Upper lobe of left lung (tissue), 6 donors: ENCODE measurements at regions not wholly inside any gene's neighbourhood (a gene's known extent, or its start where the extent isn't known, plus 50 kb on each side); places are given as distances from the start of the nearest gene placed in this dataset.

ENCODE experiments used
- ATAC-seq, 2 donors: fragments of 200-7000 bp; cut with Tn5 transposase; one replicate each; pipeline ENCODE4 v1.9.1; 2022; ENCODE audit warnings: mild to moderate bottlenecking in 2 of 2, moderate library complexity in 2 of 2; ENCODE audit not compliant: low FRiP score in 2 of 2
- DNase-seq, 2 donors: peaks; one replicate each; pipeline ENCODE4 v3.0.0-alpha.2; 2019 to 2020
- H3K27ac ChIP-seq, 4 donors: fragments of 200-600 bp; sonication (generic); one replicate each; pipeline ENCODE4 v1.5.1; 2016 to 2019
- H3K27me3 ChIP-seq, 4 donors: fragments of 200-600 bp; sonication (generic); one replicate each; pipeline ENCODE4 v1.5.1; 2017 to 2019
- H3K36me3 ChIP-seq, 4 donors: fragments of 200-600 bp; sonication (generic); one replicate each; pipeline ENCODE4 v1.5.1; 2016 to 2019
- H3K4me1 ChIP-seq, 4 donors: fragments of 200-600 bp; sonication (generic); one replicate each; pipeline ENCODE4 v1.5.1; 2018 to 2019
- H3K4me3 ChIP-seq, 4 donors: fragments of 200-600 bp; sonication (generic); one replicate each; pipeline ENCODE4 v1.5.1; 2017 to 2019; ENCODE audit warnings: mild to moderate bottlenecking in 2 of 4, moderate library complexity in 1 of 4
- H3K9me3 ChIP-seq, 4 donors: fragments of 200-600 bp; sonication (generic); one replicate each; pipeline ENCODE4 v1.5.1; 2018 to 2019
- EP300 ChIP-seq, 4 donors: sonication (generic); formaldehyde crosslinking; IDR thresholded peaks; one replicate each; pipeline ENCODE4 v1.5.1; 2017; ENCODE audit warnings: antibody characterized with exemption in 4 of 4, control low read depth in 2 of 4
- POLR2A ChIP-seq, 4 donors: fragments of 450-650 bp; IDR thresholded peaks; one replicate each; pipeline ENCODE4 v1.5.1; 2016 to 2017; ENCODE audit warnings: antibody characterized with exemption in 4 of 4, mild to moderate bottlenecking in 2 of 4
- POLR2AphosphoS5 ChIP-seq, 2 donors: sonication (generic); formaldehyde crosslinking; IDR thresholded peaks; one replicate each; pipeline ENCODE4 v1.5.1; 2017; ENCODE audit warnings: antibody characterized with exemption in 2 of 2
- WGBS, 2 donors: methylation state at CpG; one replicate each; pipeline ENCODE4 v1.1.5; 2017 to 2018; 5-methylcytosine and 5-hydroxymethylcytosine counted together
- TF ChIP-seq, protein P1 (sequence below), 6 experiments: fragments of 450-650 bp in 4 of 6; fragments of 200-600 bp in 2 of 6; sonication (generic) in 2 of 6; IDR thresholded peaks; one replicate each; pipeline ENCODE4 v1.5.1; 2016 to 2019; ENCODE audit warnings: antibody characterized with exemption in 6 of 6
- donor health status: DM: no; HTN: no; CAD: no; lungs with moderate emphysema.
- donor health status: DM: no; HTN: yes; CAD: no; lungs with severe emphysema.

DNA sequence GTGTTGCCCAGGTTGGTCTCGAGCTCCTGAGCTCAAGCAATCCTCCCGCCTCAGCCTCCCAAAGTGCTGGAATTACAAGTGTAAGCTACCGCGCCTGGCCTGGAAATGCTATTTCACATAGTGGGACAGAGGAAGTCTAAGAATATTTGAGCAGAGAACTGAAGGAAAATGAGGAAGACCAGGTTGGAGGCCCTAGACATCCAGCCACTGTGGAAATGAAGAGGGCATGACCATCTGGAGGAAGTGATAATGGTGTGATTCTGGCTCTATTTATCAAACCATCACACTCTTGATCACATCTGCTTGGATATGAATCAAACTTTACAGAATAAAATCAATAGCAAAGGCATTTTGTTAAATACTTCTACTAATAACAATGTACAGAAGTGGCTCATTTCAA is 65.9 kb upstream of the ARHGEF3 start:
- DNase-seq (no peak), ATAC-seq (no peak)
- no peaks in the 10 kb centered on the region for H3K9me3 ChIP-seq
- no peak overlapping the region for H3K4me3 ChIP-seq
- H3K27me3 ChIP-seq, result no peaks in the 10 kb centered on the region
- no peaks in the 10 kb centered on the region for H3K36me3 ChIP-seq
- 68 to 81% methylated on average over 4 of the region's 4 CpGs for WGBS, 2 donors
- H3K27ac ChIP-seq, result no peak overlapping the region
- no peak for TF ChIP-seq POLR2AphosphoS5 (IDR thresholded peaks at IDR 0.05)
- TF ChIP-seq, protein P1, sequence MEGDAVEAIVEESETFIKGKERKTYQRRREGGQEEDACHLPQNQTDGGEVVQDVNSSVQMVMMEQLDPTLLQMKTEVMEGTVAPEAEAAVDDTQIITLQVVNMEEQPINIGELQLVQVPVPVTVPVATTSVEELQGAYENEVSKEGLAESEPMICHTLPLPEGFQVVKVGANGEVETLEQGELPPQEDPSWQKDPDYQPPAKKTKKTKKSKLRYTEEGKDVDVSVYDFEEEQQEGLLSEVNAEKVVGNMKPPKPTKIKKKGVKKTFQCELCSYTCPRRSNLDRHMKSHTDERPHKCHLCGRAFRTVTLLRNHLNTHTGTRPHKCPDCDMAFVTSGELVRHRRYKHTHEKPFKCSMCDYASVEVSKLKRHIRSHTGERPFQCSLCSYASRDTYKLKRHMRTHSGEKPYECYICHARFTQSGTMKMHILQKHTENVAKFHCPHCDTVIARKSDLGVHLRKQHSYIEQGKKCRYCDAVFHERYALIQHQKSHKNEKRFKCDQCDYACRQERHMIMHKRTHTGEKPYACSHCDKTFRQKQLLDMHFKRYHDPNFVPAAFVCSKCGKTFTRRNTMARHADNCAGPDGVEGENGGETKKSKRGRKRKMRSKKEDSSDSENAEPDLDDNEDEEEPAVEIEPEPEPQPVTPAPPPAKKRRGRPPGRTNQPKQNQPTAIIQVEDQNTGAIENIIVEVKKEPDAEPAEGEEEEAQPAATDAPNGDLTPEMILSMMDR (IDR thresholded peaks at IDR 0.05), result no peak
- no peak for TF ChIP-seq EP300 (IDR thresholded peaks at IDR 0.05)
- TF ChIP-seq POLR2A (IDR thresholded peaks at IDR 0.05), result no peak
- H3K4me1 ChIP-seq, result peaks cover 0 to 1% (median 0%) of the 10 kb centered on the region in 4 donors

DNA sequence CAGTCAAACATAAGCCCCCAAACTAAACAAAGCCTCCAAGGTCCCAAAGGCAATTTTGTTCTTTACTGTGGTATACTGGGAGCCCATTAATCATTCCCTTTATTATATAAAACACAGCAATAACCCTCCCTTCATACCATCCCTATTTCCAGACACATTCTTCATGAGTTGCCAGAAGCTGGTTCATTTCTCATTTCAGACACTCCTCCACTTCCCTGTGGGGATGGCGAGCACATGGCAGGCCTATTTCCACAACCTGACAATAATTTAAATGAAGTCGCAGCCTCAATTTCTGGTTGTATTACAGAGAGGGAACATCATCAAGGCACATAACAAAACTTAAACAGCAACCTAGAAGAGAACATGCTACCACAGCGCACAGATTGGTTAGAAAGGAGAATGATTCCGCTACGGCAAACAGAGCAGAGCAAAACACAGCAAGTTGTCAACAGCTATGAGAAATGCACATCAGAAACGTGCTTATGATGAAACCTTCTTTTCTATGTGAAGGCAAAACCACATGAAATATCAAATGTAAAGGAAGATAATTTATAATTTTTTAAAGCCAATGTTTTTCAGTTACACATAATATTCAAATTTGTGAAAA is 63.3 kb upstream of the ARHGEF3 start:
- Histone ChIP-seq H3K4me1 (peaks cover 0 to 7% (median 0%) of the 10 kb centered on the region in 4 donors), H3K27me3 (no peaks in the 10 kb centered on the region), H3K9me3 (no peaks in the 10 kb centered on the region), H3K4me3 (no peak overlapping the region), H3K27ac (no peak overlapping the region), H3K36me3 (no peaks in the 10 kb centered on the region)
- DNase-seq, result no peak
- ATAC-seq, result no peak
- WGBS, 2 donors, result 91 to 92% methylated on average over 6 of the region's 6 CpGs
- TF ChIP-seq POLR2A (IDR thresholded peaks at IDR 0.05) (no peak), EP300 (IDR thresholded peaks at IDR 0.05) (no peak), POLR2AphosphoS5 (IDR thresholded peaks at IDR 0.05) (no peak)
- TF ChIP-seq, protein P1 (IDR thresholded peaks at IDR 0.05), result no peak

DNA sequence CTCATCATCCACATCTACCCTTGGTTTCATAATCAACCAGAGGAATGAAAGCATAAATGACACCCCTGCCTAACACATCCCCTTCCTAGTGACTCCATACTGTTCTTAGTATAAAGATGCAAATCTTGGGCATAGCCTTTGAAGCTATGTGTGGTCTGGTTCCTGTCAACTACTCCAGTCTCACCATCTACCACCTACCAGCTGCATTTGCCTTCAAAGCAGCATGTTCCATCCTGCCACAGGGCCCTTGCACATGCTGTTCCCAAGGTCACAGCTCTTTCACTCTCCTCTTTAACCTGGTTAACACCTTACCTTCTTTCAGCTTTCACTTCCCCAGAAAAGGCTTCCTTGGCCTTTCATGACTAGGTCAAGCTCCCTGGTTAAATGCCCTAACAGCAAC is 62.3 kb upstream of the ARHGEF3 start:
- no peaks in the 10 kb centered on the region for H3K27me3 ChIP-seq
- H3K27ac ChIP-seq, result no peak overlapping the region
- no peak for ATAC-seq
- no peak for TF ChIP-seq POLR2A (IDR thresholded peaks at IDR 0.05)
- no peak for TF ChIP-seq POLR2AphosphoS5 (IDR thresholded peaks at IDR 0.05)
- TF ChIP-seq, protein P1 (IDR thresholded peaks at IDR 0.05), result no peak
- no peak for TF ChIP-seq EP300 (IDR thresholded peaks at IDR 0.05)
- H3K9me3 ChIP-seq, result no peaks in the 10 kb centered on the region
- H3K36me3 ChIP-seq, result no peaks in the 10 kb centered on the region
- peaks cover 0 to 7% (median 0%) of the 10 kb centered on the region in 4 donors for H3K4me1 ChIP-seq
- no peak overlapping the region for H3K4me3 ChIP-seq
- no peak for DNase-seq

DNA sequence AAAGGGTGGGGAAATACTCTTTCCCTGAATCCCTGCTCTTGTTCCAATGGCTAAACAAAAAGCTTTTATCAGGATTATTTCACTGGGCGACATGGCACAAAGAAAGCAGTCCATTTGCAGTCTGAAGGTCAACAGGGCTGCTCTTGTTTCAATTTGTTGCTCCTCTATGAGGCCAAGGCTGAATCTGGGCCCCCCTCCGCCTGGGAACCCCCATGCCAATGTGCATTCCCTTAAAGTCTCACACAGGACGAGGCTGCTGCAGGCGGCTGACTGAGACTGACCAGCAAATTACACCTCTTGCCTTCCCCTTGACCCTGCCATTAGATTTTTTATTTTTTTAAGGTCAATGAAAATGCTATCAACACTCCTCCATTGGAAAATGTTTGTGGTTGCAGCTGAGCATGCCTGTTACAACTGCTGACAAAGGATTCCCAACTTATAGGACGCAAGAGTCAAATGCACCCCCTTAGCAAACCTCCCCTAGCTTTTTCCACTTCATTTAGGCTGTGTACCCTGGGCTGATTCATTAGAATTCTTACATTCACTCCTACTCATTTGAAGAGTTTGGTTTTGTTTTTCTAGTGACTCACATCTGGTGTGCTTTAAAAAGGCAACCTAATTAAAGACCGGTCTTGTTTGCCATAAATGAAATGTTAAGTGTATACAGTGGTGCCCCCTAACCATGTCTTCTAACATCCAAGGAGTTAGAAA is 60.8 kb upstream of the ARHGEF3 start:
- Histone ChIP-seq H3K9me3 (no peaks in the 10 kb centered on the region), H3K4me1 (peaks cover 0 to 7% (median 0%) of the 10 kb centered on the region in 4 donors), H3K27ac (no peak overlapping the region), H3K27me3 (no peaks in the 10 kb centered on the region), H3K36me3 (no peaks in the 10 kb centered on the region), H3K4me3 (no peak overlapping the region)
- TF ChIP-seq POLR2A (IDR thresholded peaks at IDR 0.05) (no peak), EP300 (IDR thresholded peaks at IDR 0.05) (no peak), POLR2AphosphoS5 (IDR thresholded peaks at IDR 0.05) (no peak)
- TF ChIP-seq, protein P1 (IDR thresholded peaks at IDR 0.05), result no peak
- 83 to 87% methylated on average over 6 of the region's 6 CpGs for WGBS, 2 donors
- ATAC-seq, result no peak
- no peak for DNase-seq

DNA sequence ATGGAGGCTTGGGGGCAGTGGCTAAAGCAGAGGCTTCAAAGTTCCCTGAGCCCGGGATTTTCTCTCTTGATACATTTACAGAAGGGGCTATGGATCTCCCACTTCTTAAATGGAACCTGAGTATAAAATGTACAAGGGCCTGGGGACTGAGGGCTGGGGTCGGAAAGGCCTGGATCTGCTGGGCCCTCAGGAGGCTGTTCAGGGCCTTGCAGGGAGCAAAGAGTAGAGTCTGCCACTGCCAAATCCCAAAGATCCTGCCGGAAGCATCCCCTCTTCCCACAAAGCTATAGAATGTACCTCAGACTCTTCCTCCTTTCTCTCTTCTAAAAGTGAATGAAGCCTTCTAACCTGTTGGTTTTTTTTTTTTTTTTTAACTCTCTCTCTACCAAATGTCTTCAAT is 59.8 kb upstream of the ARHGEF3 start:
- Histone ChIP-seq H3K27ac (no peak overlapping the region), H3K4me1 (peaks cover 0 to 7% (median under 1%) of the 10 kb centered on the region in 4 donors), H3K27me3 (no peaks in the 10 kb centered on the region), H3K4me3 (no peak overlapping the region), H3K36me3 (no peaks in the 10 kb centered on the region), H3K9me3 (no peaks in the 10 kb centered on the region)
- no peak for DNase-seq
- 81 to 86% methylated on average over 3 of the region's 3 CpGs for WGBS, 2 donors
- no peak for ATAC-seq
- TF ChIP-seq POLR2A (IDR thresholded peaks at IDR 0.05), result no peak
- TF ChIP-seq, protein P1 (IDR thresholded peaks at IDR 0.05), result no peak
- TF ChIP-seq EP300 (IDR thresholded peaks at IDR 0.05), result no peak
- TF ChIP-seq POLR2AphosphoS5 (IDR thresholded peaks at IDR 0.05), result no peak
